Retinal pigment epithelial cell (primary cell): ENCODE measurements at regions not wholly inside any gene's neighbourhood (a gene's known extent, or its start where the extent isn't known, plus 50 kb on each side); places are given as distances from the start of the nearest gene placed in this dataset.
A peak's percentile ranks its signal among the peaks of the same experiment; 100 is the strongest.
"Not testable (repeated sequence)": the region's sequence is repeated elsewhere in the genome, so short reads cannot be mapped to it uniquely, and the experiment has no call there.

Experiments used
- DNase-seq: peaks from one replicate; pipeline ENCODE4 v3.0.0-alpha.2; 2010; ENCODE audit warnings: low read depth
- H3K4me3 ChIP-seq: 2 replicates; pipeline ENCODE4 v1.5.1; 2011; ENCODE audit warnings: mild to moderate bottlenecking, low read length, control low read depth, moderate library complexity
- TF ChIP-seq, protein P1 (sequence below): conservative IDR thresholded peaks from 2 replicates; pipeline ENCODE4 v1.5.1; 2011; ENCODE audit warnings: low read depth, low read length, control low read depth, inconsistent platforms

DNA sequence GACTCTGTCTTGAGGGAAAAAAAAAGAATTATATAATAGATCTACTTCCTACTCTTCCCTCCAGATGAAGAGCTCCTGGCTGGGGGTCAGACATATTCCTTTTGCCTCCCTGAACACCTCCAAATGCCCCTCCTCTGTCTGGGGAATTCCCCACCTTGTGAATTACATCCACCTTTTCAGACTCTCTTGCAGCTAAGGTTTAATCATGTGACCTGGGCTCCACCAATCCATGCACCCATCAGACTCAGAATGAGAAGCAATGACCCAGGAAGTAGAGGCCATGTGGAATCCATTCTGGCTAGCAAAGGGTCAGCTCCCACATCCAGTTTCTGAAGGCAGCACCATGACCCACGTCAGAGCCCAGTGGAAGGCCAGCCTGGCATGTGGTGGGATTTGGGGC is 93.6 kb upstream of the CUX1 start:
- DNase-seq: no peak
- no peak overlapping the region for H3K4me3 ChIP-seq
- TF ChIP-seq, protein P1, sequence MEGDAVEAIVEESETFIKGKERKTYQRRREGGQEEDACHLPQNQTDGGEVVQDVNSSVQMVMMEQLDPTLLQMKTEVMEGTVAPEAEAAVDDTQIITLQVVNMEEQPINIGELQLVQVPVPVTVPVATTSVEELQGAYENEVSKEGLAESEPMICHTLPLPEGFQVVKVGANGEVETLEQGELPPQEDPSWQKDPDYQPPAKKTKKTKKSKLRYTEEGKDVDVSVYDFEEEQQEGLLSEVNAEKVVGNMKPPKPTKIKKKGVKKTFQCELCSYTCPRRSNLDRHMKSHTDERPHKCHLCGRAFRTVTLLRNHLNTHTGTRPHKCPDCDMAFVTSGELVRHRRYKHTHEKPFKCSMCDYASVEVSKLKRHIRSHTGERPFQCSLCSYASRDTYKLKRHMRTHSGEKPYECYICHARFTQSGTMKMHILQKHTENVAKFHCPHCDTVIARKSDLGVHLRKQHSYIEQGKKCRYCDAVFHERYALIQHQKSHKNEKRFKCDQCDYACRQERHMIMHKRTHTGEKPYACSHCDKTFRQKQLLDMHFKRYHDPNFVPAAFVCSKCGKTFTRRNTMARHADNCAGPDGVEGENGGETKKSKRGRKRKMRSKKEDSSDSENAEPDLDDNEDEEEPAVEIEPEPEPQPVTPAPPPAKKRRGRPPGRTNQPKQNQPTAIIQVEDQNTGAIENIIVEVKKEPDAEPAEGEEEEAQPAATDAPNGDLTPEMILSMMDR: no peak

DNA sequence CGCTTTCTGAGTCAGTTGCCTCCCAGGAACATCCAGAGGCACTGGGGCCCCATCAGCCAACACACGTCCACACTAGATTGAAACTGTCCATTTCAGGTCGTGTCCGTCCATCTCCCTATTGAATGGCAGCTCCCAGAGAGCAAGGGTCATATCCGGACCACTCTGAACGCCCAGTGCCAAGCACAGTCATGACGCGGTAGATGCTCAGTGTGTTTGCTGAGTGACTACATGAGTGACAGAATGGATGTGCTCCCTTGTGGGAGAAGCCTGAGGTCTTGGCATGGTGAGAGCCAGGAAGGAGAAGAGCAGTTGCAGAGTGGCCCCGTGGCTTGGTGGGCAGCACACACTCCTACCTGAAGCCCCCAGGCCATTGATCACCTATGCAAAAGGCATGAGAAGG is 92.5 kb upstream of the CUX1 start:
- no peak overlapping the region for H3K4me3 ChIP-seq
- TF ChIP-seq, protein P1: no peak
- DNase-seq: no peak

DNA sequence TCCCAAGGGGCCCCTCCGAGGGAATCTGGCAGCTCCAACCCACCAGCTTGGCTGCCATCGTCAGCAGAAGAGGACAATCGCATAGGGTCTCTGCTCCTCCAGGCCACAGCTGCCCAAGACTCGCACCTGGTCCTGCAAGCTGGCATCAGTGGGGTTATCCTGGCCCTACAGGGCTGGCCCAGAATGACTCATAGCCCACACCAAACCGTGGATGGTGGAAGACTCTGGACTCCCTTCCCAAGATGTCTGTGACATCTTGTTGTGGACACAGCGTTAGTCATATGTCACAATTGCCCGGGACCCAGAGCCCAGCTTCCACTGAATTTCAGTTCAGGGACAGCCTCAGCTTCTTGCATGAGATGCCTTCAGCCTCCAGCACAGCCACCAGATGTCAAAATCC is 91.5 kb upstream of the CUX1 start:
- TF ChIP-seq, protein P1: no peak

DNA sequence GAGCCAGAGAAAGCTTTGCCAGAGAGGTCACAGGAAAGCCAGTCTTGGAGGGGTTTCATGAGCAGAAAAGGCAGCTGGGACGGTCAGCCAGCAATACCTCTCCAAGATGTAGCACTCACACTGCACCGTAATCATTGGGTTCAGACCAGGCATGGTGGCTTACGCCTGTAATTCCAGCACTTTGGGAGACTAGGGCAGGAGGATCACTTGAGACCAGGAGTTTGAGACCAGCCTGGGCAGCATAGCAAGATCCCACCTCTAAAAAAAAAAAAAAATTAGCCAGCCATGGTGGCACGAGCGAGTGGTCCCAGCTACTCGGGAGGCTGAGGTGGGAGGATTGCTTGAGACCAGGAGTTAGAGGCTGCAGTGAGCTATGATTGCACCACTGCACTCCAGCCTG is 90.2 kb upstream of the CUX1 start:
- H3K4me3 ChIP-seq: no peak overlapping the region
- TF ChIP-seq, protein P1: no peak
- DNase-seq: no peak

More for the DNA sequence above, 91.5 kb upstream of the CUX1 start:
- no peak for DNase-seq
- no peak overlapping the region for H3K4me3 ChIP-seq

DNA sequence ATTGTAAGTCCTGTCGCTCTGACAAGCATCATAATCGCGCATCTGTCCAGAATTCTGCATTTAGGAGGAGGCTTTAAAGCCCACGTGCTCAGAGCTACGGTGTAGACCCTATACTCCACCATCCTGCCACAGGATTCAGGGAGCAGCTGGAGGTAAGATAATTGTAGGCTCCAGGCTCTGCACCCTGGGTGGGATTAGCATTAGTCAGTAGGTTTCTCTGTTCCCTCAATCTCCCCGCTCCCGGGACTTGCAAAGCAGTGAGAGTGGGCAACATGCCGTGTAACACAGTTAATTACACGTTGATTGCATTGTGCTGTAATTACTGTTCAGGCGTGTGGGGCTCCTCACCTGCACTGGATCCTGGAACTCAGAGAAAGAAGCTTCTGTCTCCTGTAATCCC is 89.3 kb upstream of the CUX1 start:
- no peak overlapping the region for H3K4me3 ChIP-seq
- DNase-seq: no peak
- TF ChIP-seq, protein P1: no peak

DNA sequence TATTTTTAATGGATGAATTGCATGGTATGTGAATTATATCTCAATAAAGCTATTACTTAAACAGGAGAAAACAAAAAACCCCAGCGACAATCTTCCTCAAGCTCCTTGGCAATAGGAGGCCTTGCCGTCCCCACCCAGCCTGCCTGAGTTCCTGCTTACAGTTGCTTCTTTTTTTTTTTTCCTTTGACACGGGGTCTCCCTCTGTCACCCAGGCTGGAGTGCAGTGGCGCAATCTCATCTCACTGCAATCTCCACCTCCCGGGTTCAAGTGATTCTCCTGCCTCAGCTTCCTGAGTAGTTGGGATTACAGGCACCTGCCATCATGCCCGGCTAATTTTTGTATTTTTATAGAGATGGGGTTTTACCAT is 88.6 kb upstream of the CUX1 start:
- H3K4me3 ChIP-seq, DNase-seq: not testable (repeated sequence)

DNA sequence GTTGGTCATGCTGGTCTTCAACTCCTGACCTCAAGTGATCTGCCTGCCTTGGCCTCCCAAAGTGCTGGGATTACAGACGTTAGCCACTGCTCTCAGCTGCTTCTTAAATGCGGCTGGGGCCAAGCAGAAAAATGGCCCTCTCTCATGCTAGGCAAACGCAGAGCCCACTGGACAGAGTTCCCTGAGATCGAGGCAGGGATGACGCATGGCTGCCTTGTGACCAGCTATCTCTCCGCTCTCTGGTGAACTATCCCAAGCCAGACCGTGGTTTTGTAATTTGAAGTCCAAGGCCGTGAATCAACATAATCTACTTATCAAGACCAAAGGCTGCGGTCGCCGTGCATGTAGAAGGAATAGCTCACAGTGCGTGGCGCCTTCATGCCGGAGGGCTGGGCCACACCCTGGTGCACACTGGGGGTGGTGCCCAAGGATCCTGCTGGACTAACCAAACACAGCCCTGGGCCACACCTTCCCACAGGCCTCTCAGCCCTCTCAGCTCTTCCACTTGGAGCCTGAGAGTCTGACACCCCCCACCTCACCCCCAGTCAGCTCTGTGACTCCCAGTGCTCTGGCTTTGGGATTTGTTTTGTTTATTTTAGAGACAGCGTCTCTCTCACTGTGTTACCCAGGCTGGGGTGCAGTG is 88.1 kb upstream of the CUX1 start:
- TF ChIP-seq, protein P1: no peak
- peak; percentile 100 for DNase-seq
- no peak overlapping the region for H3K4me3 ChIP-seq
